ENCODE measurements at regions not wholly inside any gene's neighbourhood (a gene's known extent, or its start where the extent isn't known, plus 50 kb on each side); places are given as distances from the start of the nearest gene placed in this dataset.

DNA sequence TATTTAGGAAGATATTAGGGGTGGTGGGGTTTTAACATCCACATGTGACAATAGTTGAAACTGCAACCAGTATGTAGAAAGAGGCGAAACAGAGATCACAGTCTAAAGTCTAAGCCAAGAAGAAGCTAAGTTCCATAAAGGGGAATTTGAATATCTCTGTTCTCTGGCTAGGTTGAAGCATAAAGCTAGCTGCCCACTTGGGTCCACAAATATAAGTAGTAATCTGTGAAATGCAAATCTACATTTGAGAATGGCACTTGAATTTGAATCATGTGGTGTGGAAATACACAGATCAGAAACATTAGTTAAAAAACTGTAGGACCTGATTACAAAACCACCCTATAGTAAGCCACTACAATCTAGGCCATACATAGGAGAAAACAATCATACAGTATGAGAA is 602.1 kb downstream of the LMO4 start:
- WGBS, 2 donors: 92 to 100% methylated on average over 1 of the region's 1 CpG
- no peaks in the 10 kb centered on the region for H3K36me3 ChIP-seq (ENCODE audit: low read depth, missing control alignments)
- H3K9me3 ChIP-seq: no peaks in the 10 kb centered on the region
- TF ChIP-seq CTCF (IDR thresholded peaks at IDR 0.05) (no peak), POLR2A (IDR thresholded peaks at IDR 0.05) (no peak)
- DNase-seq: no peak
- H3K27me3 ChIP-seq: no peaks in the 10 kb centered on the region
- H3K4me3 ChIP-seq: no peak overlapping the region
- no peaks in the 10 kb centered on the region for H3K4me1 ChIP-seq
- H3K27ac ChIP-seq: no peak overlapping the region
- intact Hi-C loops (cut with DNase I; ENCODE audit: low total_unique reads): no loop called here

- no peaks in the 10 kb centered on the region for H3K27me3 ChIP-seq
- no peak overlapping the region for H3K27ac ChIP-seq
- H3K36me3 ChIP-seq (ENCODE audit: low read depth, missing control alignments): no peaks in the 10 kb centered on the region
- H3K4me3 ChIP-seq: no peak overlapping the region
- H3K9me3 ChIP-seq: no peaks in the 10 kb centered on the region
- no peak for TF ChIP-seq POLR2A (IDR thresholded peaks at IDR 0.05)
- no peak for TF ChIP-seq CTCF (IDR thresholded peaks at IDR 0.05)
- 86 to 88% methylated on average over 6 of the region's 6 CpGs for WGBS, 2 donors
- no peaks in the 10 kb centered on the region for H3K4me1 ChIP-seq
- DNase-seq: no peak
- intact Hi-C loops (cut with DNase I; ENCODE audit: low total_unique reads): no loop called here
Measured at GRCh38 chr1:87933171-87933570, 604.5 kb downstream of the LMO4 start.

GRCh38 chr1:87935130-87935529 is 606.5 kb downstream of the LMO4 start:
- Histone ChIP-seq H3K4me3 (no peak overlapping the region), H3K27me3 (no peaks in the 10 kb centered on the region), H3K9me3 (no peaks in the 10 kb centered on the region), H3K36me3 (ENCODE audit: low read depth, missing control alignments) (no peaks in the 10 kb centered on the region), H3K27ac (no peak overlapping the region), H3K4me1 (no peaks in the 10 kb centered on the region)
- intact Hi-C loops (cut with DNase I; ENCODE audit: low total_unique reads): no loop called here
- no peak for DNase-seq
- WGBS, 2 donors: 82 to 88% methylated on average over 2 of the region's 2 CpGs
- TF ChIP-seq CTCF (IDR thresholded peaks at IDR 0.05) (no peak), POLR2A (IDR thresholded peaks at IDR 0.05) (no peak)

DNA sequence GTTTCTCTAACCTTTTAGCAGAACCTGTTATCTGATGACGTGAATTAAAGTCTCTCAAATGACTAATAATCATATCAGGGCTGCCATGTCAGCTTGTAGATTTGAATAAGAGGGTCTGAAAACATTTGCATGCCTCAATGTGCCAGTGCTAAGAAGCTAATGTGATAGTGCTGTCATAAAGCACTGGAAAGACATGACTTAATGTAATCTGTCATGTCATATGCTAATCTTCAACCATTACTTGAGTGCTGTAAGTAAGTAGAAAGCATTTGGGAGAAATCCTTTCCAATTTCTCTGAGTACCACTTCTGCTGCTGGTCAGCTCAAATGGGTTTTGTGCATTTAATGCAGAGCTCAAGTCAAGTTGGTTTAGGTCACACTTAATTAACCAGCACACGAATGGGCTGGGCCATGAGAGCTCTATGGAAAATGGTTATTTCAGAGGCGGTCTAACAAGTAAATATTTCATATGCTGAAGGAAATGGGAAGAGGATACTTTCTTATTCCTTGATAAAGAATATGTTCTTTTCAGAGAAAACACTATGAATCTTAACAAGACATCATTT is 609.2 kb downstream of the LMO4 start:
- WGBS, 2 donors: 93 to 95% methylated on average over 3 of the region's 3 CpGs
- H3K9me3 ChIP-seq: no peaks in the 10 kb centered on the region
- no peaks in the 10 kb centered on the region for H3K36me3 ChIP-seq (ENCODE audit: low read depth, missing control alignments)
- intact Hi-C loops (cut with DNase I; ENCODE audit: low total_unique reads): no loop called here
- no peaks in the 10 kb centered on the region for H3K27me3 ChIP-seq
- DNase-seq: no peak
- no peaks in the 10 kb centered on the region for H3K4me1 ChIP-seq
- H3K4me3 ChIP-seq: no peak overlapping the region
- H3K27ac ChIP-seq: no peak overlapping the region
- TF ChIP-seq CTCF (IDR thresholded peaks at IDR 0.05) (no peak), POLR2A (IDR thresholded peaks at IDR 0.05) (no peak)

- intact Hi-C loops (cut with DNase I; ENCODE audit: low total_unique reads): no loop called here
- no peaks in the 10 kb centered on the region for H3K27me3 ChIP-seq
- H3K27ac ChIP-seq: no peak overlapping the region
- no peak for DNase-seq
- 82 to 90% methylated on average over 2 of the region's 2 CpGs for WGBS, 2 donors
- TF ChIP-seq CTCF (IDR thresholded peaks at IDR 0.05) (no peak), POLR2A (IDR thresholded peaks at IDR 0.05) (no peak)
- no peaks in the 10 kb centered on the region for H3K36me3 ChIP-seq (ENCODE audit: low read depth, missing control alignments)
- H3K9me3 ChIP-seq: no peaks in the 10 kb centered on the region
- H3K4me1 ChIP-seq: no peaks in the 10 kb centered on the region
- no peak overlapping the region for H3K4me3 ChIP-seq
Measured at GRCh38 chr1:87938631-87939030, 610.0 kb downstream of the LMO4 start.

Measured in testis (tissue), 2 donors.